ENCODE measurements at regions not wholly inside any gene's neighbourhood (a gene's known extent, or its start where the extent isn't known, plus 50 kb on each side); places are given as distances from the start of the nearest gene placed in this dataset.
A peak's percentile ranks its signal among the peaks of the same experiment; 100 is the strongest.
"Not testable (repeated sequence)": the region's sequence is repeated elsewhere in the genome, so short reads cannot be mapped to it uniquely, and the experiment has no call there.

DNA sequence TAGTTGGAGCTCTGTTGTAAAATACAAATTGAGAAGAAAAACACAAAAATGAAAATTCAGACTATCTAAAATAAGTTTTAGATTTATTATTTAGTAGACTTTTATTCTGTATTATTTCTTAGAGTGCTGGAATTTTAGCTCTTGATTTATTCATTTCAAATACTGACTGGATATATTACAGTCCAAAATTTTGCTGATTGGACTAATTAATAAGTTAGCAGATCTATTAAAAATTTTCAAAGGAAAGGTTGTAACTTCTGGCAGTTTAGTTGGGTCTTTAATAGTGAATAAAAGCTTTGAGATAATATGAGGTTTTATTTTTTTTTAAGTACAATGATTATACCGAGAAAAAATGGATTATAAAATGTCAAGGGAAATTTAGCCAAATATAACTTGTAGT lies 1224.9 kb upstream of the SPRY2 start:
- no peak for DNase-seq (ENCODE audit: low read depth, low spot score)

DNA sequence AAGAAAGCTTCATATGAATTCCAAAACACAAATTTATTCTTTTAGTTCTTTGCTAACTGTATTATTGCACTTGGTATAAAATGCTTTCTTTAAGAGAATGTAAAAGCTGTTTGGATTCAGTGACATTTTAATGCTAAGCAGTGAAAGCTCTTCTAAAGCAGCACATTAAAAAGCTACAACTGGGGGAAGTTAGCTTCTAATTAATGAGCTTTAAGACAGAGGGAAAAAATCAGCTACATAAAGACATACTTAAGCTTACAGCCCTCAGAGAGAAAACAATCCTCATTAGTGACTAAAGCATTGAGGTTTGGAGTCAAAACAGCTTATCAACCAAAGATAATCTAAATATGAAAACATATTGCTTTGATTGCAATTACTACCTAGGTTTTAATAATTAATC lies 1222.2 kb upstream of the SPRY2 start:
- no peak for DNase-seq (ENCODE audit: low read depth, low spot score)

DNA sequence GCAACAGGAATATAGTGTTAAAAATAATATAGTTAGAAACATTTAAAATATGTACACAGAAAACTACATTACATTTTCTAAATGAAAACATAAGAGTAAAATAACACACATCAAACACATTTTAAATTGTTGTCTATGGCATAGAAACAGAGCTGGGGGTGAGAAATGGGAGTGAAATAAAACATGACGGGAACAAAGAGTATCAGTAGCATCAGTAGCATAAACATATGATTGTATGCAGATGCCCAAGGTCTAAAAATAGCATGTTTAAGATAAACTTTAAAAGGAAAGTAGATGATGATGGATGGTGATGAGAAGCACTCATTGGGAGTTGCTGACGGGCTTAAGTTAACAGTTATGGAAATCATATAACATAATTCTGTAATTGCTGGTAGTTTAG lies 1221.7 kb upstream of the SPRY2 start:
- DNase-seq (ENCODE audit: low read depth, low spot score) = no peak

DNA sequence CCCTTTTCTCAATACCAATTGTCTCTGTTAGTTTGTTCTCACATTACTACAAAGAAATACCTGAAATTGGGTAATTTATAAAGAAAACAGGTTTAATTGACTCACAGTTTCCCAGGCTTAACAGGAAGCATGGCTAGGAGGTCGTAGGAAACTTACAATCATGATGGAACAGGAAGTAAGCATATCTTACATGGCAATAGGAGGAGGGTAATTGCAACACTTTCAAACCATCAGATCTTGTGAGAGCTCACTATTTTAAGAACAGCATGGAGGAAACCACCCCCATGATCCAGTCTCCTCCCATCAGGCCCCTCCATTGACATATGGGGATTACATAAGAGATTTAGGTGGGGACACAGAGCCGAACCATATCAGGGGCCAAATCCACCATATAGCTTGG lies 1210.1 kb upstream of the SPRY2 start:
- DNase-seq (ENCODE audit: low read depth, low spot score) = no peak

DNA sequence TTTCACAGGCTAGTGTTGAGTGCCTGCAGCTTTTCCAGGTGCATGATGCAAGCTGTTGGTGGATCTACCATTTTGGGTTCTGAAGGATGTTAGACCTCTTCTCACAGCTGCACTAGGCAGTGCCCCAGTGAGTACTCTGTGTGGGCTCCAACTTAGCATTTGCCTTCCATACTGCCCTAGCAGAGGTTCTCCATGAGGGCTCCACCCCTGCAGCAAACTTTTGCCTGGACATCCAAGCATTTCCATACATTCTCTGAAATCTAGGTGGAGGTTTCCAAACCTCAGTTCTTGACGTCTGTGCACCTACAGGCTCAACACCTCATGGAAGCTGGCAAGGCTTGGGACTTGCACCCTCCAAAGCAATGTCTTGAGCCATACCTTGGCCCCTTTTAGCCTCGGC lies 1205.4 kb upstream of the SPRY2 start:
- not testable (repeated sequence) for DNase-seq (ENCODE audit: low read depth, low spot score)

DNA sequence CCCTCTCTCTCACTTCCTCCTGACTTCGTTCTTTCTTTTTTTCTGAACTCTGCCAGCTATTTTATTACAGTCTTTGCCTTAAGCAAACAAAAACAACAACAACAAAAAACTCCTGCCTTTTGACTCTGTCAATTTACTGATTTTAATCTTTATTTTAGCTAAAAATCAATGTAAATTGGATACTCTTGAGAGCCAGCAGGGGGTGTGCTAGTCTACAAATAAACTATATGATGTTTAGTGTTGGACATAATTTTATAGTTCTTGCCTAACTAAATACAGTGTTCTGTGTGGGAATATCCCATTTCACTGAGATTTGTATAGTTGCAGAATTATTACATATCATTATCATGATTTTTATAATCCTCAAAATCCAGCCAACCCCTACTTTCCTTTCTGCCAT lies 1199.9 kb upstream of the SPRY2 start:
- no peak for DNase-seq (ENCODE audit: low read depth, low spot score)

DNA sequence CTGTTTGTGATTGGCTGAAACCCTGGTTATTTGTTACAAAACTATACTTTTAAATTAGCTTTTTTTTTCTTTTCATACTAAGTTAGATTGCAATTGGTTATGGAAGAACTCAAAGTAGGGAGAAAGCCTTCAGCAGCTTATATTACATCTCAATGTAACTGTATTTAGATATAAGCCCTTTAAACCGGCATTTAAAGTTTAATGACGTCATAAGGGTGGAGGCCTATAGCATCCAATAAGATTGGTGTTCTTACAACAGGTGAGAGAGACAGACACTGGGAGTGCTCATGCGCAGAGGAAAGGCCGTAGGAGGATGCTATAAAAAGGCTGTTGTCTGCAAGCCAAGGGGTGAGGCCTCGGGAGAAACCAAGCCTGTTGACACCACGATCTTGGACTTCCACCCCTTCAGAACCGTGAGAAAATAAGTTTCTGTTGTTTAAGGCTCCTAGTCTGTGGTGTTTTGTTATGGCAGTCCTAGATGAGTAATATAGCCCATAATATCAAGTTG lies 1198.8 kb upstream of the SPRY2 start:
- DNase-seq (ENCODE audit: low read depth, low spot score) = no peak

DNA sequence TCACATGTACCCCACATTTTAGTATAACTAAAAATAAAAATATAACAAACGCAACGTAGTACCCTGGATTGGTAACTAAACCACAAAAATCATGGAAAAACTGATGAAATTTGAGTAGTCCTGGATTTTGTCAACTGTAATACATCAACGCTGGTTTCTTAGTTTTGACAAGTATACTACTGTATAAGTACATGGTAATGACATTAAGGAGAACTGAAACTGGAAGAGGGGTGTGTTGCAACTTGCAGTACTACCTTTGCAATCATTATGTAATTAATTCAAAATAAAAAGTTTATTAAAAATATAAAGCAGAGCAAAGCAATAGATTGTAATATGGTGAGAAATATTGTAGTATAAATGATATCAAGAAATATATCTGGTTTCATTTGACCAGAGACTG lies 1158.0 kb upstream of the SPRY2 start:
- no peak for DNase-seq (ENCODE audit: low read depth, low spot score)

DNA sequence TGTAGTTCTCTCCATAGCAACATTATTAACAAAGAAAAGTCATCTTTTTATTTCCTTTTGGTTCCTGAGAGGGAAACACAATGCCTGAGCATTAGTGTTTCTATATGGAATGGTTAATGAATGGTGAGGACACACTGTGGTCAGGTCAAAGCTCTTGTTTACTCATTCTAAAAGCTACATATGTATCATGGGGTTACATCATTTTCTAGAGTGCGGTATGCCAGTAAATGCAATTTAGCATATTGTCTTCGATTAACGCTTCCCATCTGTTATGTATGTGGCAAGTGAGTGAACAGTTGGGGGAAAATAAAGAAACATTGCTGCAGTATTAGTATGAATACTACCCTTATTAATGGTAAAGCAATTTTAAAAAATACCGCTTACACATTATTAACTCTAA lies 1152.2 kb upstream of the SPRY2 start:
- no peak for DNase-seq (ENCODE audit: low read depth, low spot score)

DNA sequence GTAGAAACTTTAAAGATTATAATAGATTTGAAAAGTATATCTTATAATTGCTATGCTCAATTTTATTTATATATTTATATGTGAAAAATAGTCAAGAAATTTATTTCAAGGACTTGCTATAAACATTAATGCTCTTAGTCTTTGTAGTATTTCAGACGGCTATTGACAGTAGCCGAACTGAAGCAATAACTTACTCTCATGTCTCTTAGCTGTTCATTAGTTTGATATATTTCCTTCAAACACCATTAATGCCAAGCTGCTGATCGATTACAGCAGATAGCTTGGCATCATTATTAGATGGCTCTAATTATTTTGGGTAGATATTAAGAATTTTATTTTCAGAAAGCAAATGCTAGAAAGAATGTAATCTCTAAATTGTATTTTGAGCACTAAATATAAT lies 1151.5 kb upstream of the SPRY2 start:
- no peak for DNase-seq (ENCODE audit: low read depth, low spot score)

DNA sequence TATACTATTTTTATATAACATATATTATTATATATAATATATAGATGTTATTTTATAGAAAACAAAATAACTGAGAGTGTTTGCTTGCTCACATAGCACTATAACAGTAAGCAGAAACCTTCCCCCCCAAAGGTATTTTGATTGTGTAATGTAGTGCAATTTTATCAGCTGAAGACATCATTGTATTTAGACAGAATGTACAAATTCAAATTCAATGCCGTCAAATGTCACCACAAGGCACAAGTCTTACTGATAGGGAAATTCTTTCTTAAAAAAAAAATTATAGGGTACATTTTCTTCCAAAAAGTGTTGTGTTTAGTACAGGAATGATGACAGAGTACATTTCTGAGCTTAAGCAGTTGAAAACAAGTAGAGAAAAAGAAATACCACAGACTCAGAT lies 1147.1 kb upstream of the SPRY2 start:
- DNase-seq (ENCODE audit: low read depth, low spot score) = no peak

DNA sequence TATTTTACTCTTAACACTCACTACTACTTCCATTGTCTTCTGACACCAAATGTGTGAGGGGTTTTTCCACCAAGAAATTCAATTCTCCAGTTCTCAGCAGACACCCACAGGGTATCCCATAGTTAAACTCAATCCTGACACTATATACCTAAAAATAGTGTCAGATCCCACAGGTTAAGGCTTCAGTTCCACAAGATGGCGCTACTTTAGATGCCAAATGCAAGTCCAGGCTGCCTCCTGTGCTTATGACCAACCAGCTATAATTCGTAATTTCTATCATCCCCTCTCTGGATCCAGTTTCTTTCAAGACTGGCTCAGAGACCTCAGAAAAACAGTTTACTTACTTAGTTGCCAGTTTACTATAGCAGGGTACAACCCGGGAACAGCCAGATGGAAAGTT lies 1146.2 kb upstream of the SPRY2 start:
- peak; percentile 38 for DNase-seq (ENCODE audit: low read depth, low spot score)

DNA sequence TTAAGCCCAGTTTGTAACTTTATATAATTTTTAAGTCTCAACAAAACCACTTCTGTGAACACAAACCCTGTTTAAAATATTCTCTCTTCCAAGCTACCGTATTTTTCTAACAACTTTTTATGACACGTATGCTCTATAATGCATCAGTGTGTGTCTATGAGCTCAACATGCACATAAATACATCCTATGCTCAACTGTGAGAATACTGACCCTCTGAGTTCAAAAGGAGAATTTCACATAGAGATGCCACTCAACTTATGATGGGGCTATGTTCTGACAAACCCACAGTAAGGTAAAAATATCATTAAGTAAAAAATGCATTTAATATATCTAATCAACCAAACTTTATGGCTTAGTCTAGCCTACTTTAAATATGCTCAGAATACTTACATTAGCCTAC lies 1139.7 kb upstream of the SPRY2 start:
- DNase-seq (ENCODE audit: low read depth, low spot score) = no peak

DNA sequence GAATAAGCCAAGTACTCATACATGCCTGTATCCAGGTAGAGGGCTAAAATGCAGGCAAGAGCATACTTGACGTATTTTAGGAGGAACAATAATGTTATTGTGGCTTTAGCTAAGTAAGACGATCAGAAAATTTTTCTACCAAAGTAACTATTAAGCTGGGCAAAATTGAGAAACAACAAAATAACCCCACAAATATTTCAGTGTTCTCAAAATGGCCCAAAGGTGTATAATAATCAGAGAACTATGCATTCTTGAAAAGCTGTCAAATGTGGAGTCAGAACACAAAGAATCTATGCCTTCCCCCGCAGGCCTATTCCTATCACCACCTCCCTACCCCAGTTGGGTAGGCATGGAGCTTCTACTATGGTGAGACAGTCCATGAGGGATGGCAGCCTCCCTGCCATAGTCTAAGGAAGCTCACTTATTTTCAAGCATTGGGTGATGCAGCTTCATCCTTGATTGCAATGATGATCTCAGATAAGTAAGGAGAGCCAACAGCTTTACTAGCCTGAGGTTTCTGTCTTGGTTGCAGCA lies 1132.5 kb upstream of the SPRY2 start:
- DNase-seq (ENCODE audit: low read depth, low spot score) = no peak

DNA sequence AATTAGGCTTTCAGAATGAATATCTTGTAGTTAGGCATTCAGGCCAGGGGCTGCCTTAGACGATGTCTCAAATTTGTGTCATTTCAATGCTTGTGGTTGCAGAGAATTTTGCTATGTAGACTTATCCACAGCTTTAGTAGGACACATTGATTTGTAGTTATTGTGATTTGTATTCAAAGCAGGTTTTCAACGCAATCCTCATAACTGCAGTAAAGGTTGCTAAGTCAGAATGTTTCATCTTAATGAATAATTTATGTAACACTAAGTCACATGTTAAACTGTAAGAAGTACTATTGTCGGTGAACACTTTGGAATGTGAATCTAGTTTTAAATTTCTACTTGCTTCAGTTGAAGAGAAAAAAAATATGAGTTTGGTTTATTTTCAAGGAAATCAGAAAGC lies 1117.2 kb upstream of the SPRY2 start:
- no peak for DNase-seq (ENCODE audit: low read depth, low spot score)

DNA sequence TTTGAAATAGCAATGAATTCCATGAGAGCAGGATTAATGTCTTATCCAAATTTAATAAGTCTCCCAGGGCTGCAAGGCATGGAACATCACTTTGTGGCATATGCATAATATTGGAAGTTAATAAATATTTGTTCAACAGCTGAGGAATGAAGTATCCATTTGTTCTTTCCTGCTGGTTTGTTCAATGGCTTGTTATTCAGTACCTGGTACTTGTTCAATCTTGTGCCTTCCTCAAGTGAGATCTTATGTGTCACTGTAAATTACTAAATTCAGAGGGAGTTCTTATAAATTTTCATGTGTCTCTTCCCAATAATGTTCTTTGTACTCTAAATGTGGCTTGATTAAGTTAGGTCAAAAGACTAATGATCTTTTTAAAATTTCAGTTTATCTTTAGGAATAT lies 1105.5 kb upstream of the SPRY2 start:
- no peak for DNase-seq (ENCODE audit: low read depth, low spot score)

DNA sequence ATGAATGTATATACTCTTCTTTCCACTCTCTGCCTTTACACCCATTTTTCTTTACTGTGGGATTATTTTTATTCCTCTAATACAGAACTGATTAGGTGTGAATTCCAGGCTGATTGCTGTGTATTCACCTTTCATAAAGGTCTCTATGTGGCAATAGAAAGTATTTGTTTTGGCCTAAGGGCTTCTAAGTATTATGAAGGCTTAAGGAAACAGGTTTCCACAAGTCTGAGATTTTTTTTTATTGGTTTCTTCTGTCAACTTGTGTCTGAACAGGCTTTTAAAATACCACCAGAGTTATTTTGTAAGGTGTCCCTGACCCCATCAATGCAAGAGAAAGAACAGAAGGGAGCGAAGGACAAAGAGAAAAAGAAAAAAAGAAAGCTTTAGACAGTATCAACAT lies 1102.0 kb upstream of the SPRY2 start:
- DNase-seq (ENCODE audit: low read depth, low spot score) = no peak

DNA sequence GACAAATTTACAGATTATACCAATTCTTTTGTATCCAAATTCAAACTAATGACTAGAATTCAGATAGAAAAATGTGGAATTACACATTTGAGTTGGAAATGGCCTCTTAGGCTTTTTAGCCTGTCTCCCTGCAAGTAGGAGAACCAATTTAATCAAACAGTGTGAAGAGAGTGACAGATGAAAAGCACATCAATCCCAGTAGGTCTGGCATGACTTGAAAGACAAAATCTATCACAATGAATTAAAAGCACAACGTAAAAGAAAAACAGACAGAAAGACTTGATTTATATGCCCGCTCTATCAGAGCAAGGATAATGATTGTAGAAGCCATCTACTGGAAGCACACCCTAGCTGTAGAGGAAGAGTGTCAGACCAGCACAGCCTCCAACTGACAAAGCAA lies 1084.4 kb upstream of the SPRY2 start:
- DNase-seq (ENCODE audit: low read depth, low spot score) = no peak

DNA sequence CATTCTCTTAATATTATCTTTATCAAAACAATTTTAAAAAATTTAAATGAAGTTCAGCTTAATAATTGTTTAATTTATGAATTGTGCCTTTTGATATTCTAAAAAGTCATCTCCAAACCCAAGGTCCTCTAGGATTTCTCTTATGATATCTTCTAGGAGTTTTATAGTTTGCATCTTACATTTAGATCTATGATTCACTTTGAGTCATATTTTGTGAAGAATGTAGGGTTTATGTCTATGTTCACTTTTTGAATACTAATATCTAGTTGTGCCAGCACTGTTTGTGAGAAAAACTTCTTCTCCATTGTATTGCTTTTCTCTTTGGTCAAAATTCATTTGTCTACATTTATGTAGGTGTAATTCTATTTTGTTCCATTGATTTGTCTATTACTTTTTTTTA lies 1068.4 kb upstream of the SPRY2 start:
- DNase-seq (ENCODE audit: low read depth, low spot score) = no peak

DNA sequence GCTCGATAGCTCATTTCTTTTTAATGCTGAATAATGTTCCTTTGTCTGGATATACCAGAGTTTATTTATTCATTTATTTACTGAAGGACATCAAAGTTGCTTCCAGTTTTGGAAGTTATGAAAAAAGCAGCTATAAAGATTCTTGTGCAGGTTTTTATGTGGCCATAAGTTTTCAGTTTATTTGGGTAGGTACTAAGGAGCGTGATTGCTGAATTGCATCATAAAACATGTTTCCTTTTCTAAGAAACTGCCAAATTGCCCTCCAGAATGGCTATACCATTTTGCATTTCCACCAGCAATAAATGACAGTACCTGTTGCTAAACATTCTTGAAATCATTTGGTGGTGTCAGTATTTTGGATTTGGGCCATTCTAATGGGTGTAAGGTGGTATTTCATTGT lies 1067.7 kb upstream of the SPRY2 start:
- DNase-seq (ENCODE audit: low read depth, low spot score) = no peak

DNA sequence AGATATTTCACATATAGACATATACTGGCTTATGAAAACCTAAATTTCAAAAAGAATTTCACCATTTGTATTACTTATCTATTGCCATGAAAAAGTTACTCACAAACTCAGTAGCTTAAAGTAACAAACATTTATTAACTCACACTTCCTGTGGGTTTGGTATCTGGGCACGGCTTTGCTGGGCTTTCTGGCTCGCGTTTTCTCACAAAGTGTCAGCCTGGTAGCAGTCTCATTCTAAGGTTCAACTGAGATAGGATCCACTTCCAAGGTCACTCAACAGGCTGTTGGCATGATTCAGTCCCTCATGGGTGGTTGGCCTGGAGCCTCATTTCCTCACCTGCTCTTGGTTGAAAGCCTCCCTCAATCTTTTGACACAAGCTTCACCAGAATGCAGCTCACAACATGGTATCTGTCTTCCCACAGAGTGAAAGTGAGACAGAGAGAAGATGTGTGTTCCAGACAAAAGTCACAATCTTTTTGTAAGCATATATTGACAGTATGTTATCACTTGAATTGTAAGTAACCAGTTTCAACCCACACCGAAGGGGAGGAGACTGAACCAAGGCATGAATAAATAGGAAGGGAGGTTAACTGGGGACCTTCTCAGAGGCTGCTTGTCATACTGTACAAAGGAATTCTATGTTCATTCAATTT lies 1065.8 kb upstream of the SPRY2 start:
- no peak for DNase-seq (ENCODE audit: low read depth, low spot score)

DNA sequence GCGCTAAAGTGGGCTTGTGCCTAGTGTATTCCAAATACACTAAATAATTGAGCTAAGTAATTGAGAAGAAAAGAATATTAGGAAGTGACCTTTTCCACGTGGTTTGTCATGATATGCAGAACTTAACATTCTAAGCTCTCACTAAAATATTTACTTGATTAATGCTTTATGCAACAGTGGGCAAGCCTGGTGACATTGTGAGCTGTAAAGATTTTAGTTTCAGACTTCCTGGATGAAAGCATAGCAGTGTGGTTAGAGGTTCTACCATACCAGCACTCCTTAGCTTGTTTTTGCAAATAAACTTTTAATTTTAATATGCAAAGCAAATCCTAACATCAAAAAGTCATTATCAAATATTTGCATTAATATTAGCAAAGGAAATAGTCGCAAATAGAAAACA lies 1065.1 kb upstream of the SPRY2 start:
- no peak for DNase-seq (ENCODE audit: low read depth, low spot score)

DNA sequence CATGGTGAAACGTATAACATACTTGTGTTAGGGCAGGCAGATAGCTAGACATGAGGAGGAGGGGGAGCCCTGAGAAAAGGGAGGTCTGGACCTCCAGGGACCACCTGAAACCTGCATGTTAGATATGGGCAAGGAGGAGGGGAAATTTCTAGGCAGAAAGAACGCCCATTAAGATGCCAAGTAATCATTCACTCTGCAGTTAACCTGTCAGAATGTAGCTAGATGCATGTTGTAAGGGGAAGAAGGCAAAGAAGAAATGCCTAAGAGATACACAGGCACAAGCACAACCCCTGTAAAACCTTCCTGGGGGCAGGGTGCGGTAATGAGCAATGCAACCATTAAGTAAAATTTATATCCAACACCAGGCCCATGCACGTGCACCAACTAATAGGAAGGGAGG lies 1055.3 kb upstream of the SPRY2 start:
- DNase-seq (ENCODE audit: low read depth, low spot score) = no peak

DNA sequence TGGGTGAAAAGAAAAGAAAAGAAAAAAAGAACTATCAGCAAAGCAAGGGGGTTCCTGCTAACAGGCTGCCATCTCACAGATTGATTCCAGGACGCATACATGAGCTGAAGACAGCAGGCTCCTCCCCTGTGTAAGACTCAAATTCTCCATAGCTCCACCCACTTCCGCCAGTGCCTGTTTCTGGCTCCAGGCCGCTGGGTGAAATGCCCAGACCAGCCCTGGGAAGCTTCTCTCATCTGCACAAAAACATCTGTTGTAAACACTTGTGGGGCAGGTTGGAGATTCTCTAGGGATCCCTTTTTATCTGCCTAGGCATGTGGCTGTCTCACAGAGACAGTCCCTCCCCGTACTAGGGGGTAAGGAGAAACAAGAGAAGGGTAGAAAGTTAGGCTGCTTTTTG lies 1054.4 kb upstream of the SPRY2 start:
- peak; percentile 28 for DNase-seq (ENCODE audit: low read depth, low spot score)

Data from iPS DF 19.7 (cell line).